CD14-positive monocyte (primary cell): ENCODE measurements at regions not wholly inside any gene's neighbourhood (a gene's known extent, or its start where the extent isn't known, plus 50 kb on each side); places are given as distances from the start of the nearest gene placed in this dataset.
A peak's percentile ranks its signal among the peaks of the same experiment; 100 is the strongest.

ENCODE experiments used
- DNase-seq, 3 donors: peaks; one replicate each; pipeline ENCODE4 v3.0.0-alpha.2; 2011 to 2022
- H2AFZ ChIP-seq: 2 replicates; pipeline ENCODE4 v1.6.0; 2012; ENCODE audit warnings: mild to moderate bottlenecking, low read depth, low read length, inconsistent platforms; ENCODE audit not compliant: insufficient read depth, poor library complexity, severe bottlenecking
- H3K27ac ChIP-seq, 2 donors: 1 replicate in 1 of 2; 2 replicates in 1 of 2; pipeline ENCODE4 v1.5.1; 2012 to 2013; ENCODE audit warnings: low read length in 2 of 2, control low read depth in 1 of 2, inconsistent platforms in 1 of 2, low read depth in 1 of 2, mild to moderate bottlenecking in 1 of 2
- H3K27me3 ChIP-seq, 2 donors: one replicate each; pipeline versions ENCODE4 v1.6.0 to v1.6.1; 2011 to 2013; ENCODE audit warnings: low read length in 2 of 2; ENCODE audit not compliant: control insufficient read depth in 2 of 2, insufficient read depth in 2 of 2
- H3K36me3 ChIP-seq, 2 donors: replicated peaks in 1 of 2; 1 replicate in 1 of 2; 2 replicates in 1 of 2; pipeline versions ENCODE4 v1.5.1 to v1.6.1; 2012 to 2013; ENCODE audit warnings: low read length in 2 of 2, control low read depth in 1 of 2, inconsistent platforms in 1 of 2, mild to moderate bottlenecking in 1 of 2; ENCODE audit not compliant: insufficient read depth in 2 of 2, control insufficient read depth in 1 of 2
- H3K4me1 ChIP-seq, 2 donors: 1 replicate in 1 of 2; 2 replicates in 1 of 2; pipeline versions ENCODE4 v1.5.1 to v1.6.1; 2012 to 2013; ENCODE audit warnings: low read length in 2 of 2, control low read depth in 1 of 2, inconsistent platforms in 1 of 2, mild to moderate bottlenecking in 1 of 2, moderate library complexity in 1 of 2; ENCODE audit not compliant: insufficient read depth in 2 of 2, control insufficient read depth in 1 of 2
- H3K4me2 ChIP-seq: replicated peaks from 2 replicates; pipeline ENCODE3; 2012; ENCODE audit warnings: low read length, moderate library complexity, mild to moderate bottlenecking; ENCODE audit not compliant: poor library complexity, severe bottlenecking; ENCODE audit errors: extremely low read depth
- H3K4me3 ChIP-seq, 3 experiments: fragments of 200-600 bp in 1 of 3; sonication (generic) in 1 of 3; replicated peaks in 1 of 3; 1 replicate in 2 of 3; 2 replicates in 1 of 3; pipeline ENCODE4 v1.5.1; 2011 to 2013; ENCODE audit warnings: low read length in 3 of 3, mild to moderate bottlenecking in 3 of 3, control low read depth in 2 of 3, low read depth in 2 of 3, inconsistent platforms in 1 of 3, moderate library complexity in 1 of 3
- H3K79me2 ChIP-seq: 2 replicates; pipeline ENCODE4 v1.6.0; 2012; ENCODE audit warnings: mild to moderate bottlenecking, control low read depth, inconsistent platforms, low read length, moderate library complexity; ENCODE audit not compliant: insufficient read depth
- H3K9ac ChIP-seq: 2 replicates; pipeline ENCODE4 v1.6.0; 2017; ENCODE audit warnings: low read length, mild to moderate bottlenecking; ENCODE audit not compliant: insufficient read depth, poor library complexity, severe bottlenecking
- H3K9me3 ChIP-seq, 2 donors: replicated peaks in 1 of 2; 1 replicate in 1 of 2; 2 replicates in 1 of 2; pipeline versions ENCODE4 v1.5.1 to v1.6.1; 2012 to 2013; ENCODE audit warnings: low read length in 2 of 2, control low read depth in 1 of 2; ENCODE audit not compliant: control insufficient read depth in 1 of 2, insufficient read depth in 1 of 2
- H4K20me1 ChIP-seq: 2 replicates; pipeline ENCODE4 v1.6.0; 2012; ENCODE audit warnings: mild to moderate bottlenecking, low read length, control low read depth, moderate library complexity; ENCODE audit not compliant: insufficient read depth
- H3K27ac Mint-ChIP-seq, 7 donors: one replicate each; pipeline ENCODE4 v1.8.0; 2020; ENCODE audit warnings: mild to moderate bottlenecking in 7 of 7, mixed read lengths in 7 of 7, moderate library complexity in 6 of 7, inconsistent platforms in 2 of 7
- H3K27me3 Mint-ChIP-seq, 3 donors: one replicate each; pipeline ENCODE4 v1.8.0; 2021 to 2022; ENCODE audit warnings: low read depth in 3 of 3, mild to moderate bottlenecking in 3 of 3, mixed read lengths in 3 of 3, moderate library complexity in 3 of 3, inconsistent platforms in 1 of 3
- H3K36me3 Mint-ChIP-seq, 2 donors: one replicate each; pipeline ENCODE4 v1.8.0; 2020; ENCODE audit warnings: mixed read lengths in 2 of 2, inconsistent platforms in 1 of 2, mild to moderate bottlenecking in 1 of 2
- H3K4me1 Mint-ChIP-seq: one replicate; pipeline ENCODE4 v1.8.0; 2020; ENCODE audit warnings: mild to moderate bottlenecking, mixed read lengths
- H3K4me3 Mint-ChIP-seq, 2 donors: one replicate each; pipeline ENCODE4 v1.8.0; 2020; ENCODE audit warnings: mild to moderate bottlenecking in 2 of 2, mixed read lengths in 2 of 2, moderate library complexity in 1 of 2
- H3K9me3 Mint-ChIP-seq, 7 donors: one replicate each; pipeline ENCODE4 v1.8.0; 2020 to 2022; ENCODE audit warnings: mixed read lengths in 7 of 7, mild to moderate bottlenecking in 6 of 7, moderate library complexity in 6 of 7, inconsistent platforms in 2 of 7
- CTCF ChIP-seq: fragments of 200-600 bp; IDR thresholded peaks from one replicate; pipeline ENCODE4 v1.8.0; 2022; ENCODE audit warnings: antibody characterized with exemption, mild to moderate bottlenecking
- WGBS: methylation state at CpG from one replicate; pipeline ENCODE4 v1.1.5; 2013; ENCODE audit warnings: missing lambda C conversion rate; ENCODE audit not compliant: insufficient coverage; 5-methylcytosine and 5-hydroxymethylcytosine counted together
- intact Hi-C, 2 donors: fragments of 100-400 bp; cut with micrococcal nuclease; formaldehyde crosslinking; loops; one replicate each; pipeline versions ENCODE4 v1.15.0 to v1.15.1; 2023

DNA sequence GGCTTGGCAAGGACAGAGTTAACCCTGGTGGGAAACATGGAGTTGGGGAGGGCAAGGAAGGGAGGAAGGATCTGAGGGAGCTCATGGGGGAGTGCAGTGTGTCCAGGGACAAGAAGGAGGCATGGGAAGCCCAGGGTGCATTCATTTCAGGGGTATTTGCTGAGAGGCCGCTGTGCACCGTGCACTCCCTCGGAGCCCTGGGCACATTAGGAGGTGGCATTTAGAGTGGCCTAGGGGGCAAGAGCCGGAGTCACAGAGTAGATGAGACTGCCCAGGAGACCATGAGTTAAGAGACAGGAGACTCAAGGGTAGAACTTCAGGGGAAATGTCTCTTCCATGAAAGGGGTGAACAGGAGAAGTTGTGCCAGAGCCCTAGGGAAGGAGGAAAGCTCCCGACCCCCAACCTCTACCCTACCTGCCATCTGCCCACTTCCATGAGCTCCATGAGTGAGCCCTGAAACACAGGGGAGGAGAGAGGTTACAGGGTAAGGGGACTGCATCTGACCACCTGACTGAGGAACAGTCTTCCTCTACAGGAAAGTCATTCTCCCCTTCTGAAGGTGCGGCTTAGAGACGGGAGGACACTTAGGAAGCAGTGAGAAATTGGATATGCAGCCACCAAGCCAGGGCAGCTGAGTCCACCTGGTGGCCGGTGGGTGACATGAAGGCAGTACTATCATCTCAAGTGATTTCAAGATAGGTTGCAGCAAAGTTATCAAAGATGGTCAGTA, 58.5 kb upstream of the COPS8 start:
- DNase-seq = peak; percentile 32 to 62 (median 52)
- peaks cover 0 to 8% (median 8%) of the 10 kb centered on the region in 7 donors for H3K9me3 Mint-ChIP-seq
- H3K4me1 Mint-ChIP-seq = no peaks in the 10 kb centered on the region
- peak; percentile 76 for TF ChIP-seq CTCF
- H2AFZ ChIP-seq = no peak overlapping the region
- no peaks in the 10 kb centered on the region for H4K20me1 ChIP-seq
- peaks cover 6 to 10% (median 9%) of the 10 kb centered on the region in 3 donors for H3K27me3 Mint-ChIP-seq
- WGBS = 55% methylated on average over 6 of the region's 8 CpGs
- no peak overlapping the region for H3K4me2 ChIP-seq
- H3K4me1 ChIP-seq = no peaks in the 10 kb centered on the region
- no peak overlapping the region for H3K27ac ChIP-seq
- peaks cover 4 to 5% of the 10 kb centered on the region in 2 donors for H3K9me3 ChIP-seq
- intact Hi-C loops = loop anchor here in 1 of 2 donors (5.0 kb wide), 2 partner anchors 155 to 515 kb away; no protein-coding TSS in a partner anchor
- H3K27me3 ChIP-seq = no peaks in the 10 kb centered on the region
- no peak overlapping the region for H3K4me3 ChIP-seq
- H3K79me2 ChIP-seq = no peaks in the 10 kb centered on the region
- no peaks in the 10 kb centered on the region for H3K36me3 ChIP-seq
- no peak overlapping the region for H3K9ac ChIP-seq
- H3K27ac Mint-ChIP-seq = no peak overlapping the region
- no peak overlapping the region for H3K4me3 Mint-ChIP-seq
- no peaks in the 10 kb centered on the region for H3K36me3 Mint-ChIP-seq

DNA sequence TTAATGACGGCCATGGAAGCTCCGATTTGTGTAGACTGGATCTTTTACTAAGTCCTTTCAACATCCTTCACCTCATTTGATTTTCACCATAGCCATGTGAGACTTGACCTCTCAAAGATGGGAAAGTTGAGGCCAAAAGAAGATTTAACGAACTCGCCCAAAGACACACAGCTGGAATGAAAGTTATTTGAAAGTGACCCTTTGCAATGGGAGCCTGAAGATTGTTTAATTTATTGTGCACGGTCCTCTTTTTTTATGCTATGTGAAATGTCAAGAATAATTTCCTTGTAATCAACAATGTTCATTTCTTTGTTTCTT, 58.0 kb upstream of the COPS8 start:
- intact Hi-C loops = loop anchor here in 1 of 2 donors (5.0 kb wide), 2 partner anchors 155 to 515 kb away; no protein-coding TSS in a partner anchor
- WGBS = no CpG with 5 or more reads among the region's 5 CpGs

More for the DNA sequence above, 58.0 kb upstream of the COPS8 start:
- H3K79me2 ChIP-seq = no peaks in the 10 kb centered on the region
- no peak overlapping the region for H3K4me3 ChIP-seq
- DNase-seq = no peak
- no peaks in the 10 kb centered on the region for H3K36me3 ChIP-seq
- H3K4me2 ChIP-seq = no peak overlapping the region
- peaks cover 4 to 5% of the 10 kb centered on the region in 2 donors for H3K9me3 ChIP-seq
- peak; percentile 31 for TF ChIP-seq CTCF
- no peak overlapping the region for H3K9ac ChIP-seq
- Mint-ChIP-seq H3K36me3 (no peaks in the 10 kb centered on the region), H3K4me1 (no peaks in the 10 kb centered on the region), H3K27ac (no peak overlapping the region), H3K9me3 (peaks cover 0 to 8% (median 8%) of the 10 kb centered on the region in 7 donors), H3K4me3 (no peak overlapping the region), H3K27me3 (peaks cover 5 to 9% (median 5%) of the 10 kb centered on the region in 3 donors)
- H3K27me3 ChIP-seq = no peaks in the 10 kb centered on the region
- H2AFZ ChIP-seq = no peak overlapping the region
- no peaks in the 10 kb centered on the region for H4K20me1 ChIP-seq
- no peak overlapping the region for H3K27ac ChIP-seq
- no peaks in the 10 kb centered on the region for H3K4me1 ChIP-seq
